ENCODE measurements at regions not wholly inside any gene's neighbourhood (a gene's known extent, or its start where the extent isn't known, plus 50 kb on each side); places are given as distances from the start of the nearest gene placed in this dataset.

DNA sequence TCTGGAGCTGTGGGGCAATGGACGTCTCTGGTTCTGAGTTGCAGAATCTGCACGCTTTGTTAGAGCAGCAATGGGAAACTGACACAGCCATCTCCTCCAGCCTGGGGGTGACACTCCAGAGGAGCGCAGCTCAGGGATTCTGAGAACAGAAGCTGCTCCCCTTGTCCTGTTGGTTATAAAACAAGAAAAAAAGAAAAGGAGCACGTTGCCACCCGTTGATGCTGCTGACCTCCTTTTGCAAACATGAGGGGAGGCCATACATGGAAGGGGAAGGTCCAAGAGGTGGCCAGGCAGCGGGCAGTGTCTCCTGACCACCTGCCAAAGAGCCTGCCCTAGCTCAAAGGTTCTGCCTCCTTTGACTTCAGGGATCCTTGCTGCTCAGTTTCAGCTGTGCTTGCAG, 61.0 kb downstream of the SPATA19 start:
- TF ChIP-seq CTCF (IDR thresholded peaks at IDR 0.05) (no peak), EP300 (IDR thresholded peaks at IDR 0.05) (no peak), POLR2A (IDR thresholded peaks at IDR 0.05) (no peak)

All from suprapubic skin (tissue), 3 donors.